ENCODE measurements at regions not wholly inside any gene's neighbourhood (a gene's known extent, or its start where the extent isn't known, plus 50 kb on each side); places are given as distances from the start of the nearest gene placed in this dataset.

DNA sequence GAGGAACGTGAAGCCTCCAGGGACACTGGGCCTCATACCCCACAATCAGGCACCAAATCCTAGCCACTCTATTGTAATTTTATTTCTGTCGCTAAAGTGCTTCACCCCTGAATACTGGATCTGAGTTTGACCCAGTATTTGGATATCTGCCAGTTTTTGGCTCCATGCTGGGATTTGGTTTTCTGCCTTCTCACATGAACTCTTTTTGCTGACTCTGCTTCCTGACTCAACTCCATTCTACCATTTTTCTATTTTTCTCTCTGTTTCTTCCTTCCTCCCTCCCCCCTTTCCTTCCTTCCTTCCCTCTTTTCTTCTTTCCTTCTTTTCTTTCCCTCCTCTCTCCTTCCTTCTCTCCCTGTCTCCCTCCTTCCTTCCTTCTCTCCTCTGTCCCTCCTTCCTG, 151.3 kb upstream of the GJB5 start:
- TF ChIP-seq EZH2 (IDR thresholded peaks at IDR 0.05; ENCODE audit: low read length, unreplicated experiment): no peak
- TF ChIP-seq, protein P1, sequence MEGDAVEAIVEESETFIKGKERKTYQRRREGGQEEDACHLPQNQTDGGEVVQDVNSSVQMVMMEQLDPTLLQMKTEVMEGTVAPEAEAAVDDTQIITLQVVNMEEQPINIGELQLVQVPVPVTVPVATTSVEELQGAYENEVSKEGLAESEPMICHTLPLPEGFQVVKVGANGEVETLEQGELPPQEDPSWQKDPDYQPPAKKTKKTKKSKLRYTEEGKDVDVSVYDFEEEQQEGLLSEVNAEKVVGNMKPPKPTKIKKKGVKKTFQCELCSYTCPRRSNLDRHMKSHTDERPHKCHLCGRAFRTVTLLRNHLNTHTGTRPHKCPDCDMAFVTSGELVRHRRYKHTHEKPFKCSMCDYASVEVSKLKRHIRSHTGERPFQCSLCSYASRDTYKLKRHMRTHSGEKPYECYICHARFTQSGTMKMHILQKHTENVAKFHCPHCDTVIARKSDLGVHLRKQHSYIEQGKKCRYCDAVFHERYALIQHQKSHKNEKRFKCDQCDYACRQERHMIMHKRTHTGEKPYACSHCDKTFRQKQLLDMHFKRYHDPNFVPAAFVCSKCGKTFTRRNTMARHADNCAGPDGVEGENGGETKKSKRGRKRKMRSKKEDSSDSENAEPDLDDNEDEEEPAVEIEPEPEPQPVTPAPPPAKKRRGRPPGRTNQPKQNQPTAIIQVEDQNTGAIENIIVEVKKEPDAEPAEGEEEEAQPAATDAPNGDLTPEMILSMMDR (conservative IDR thresholded peaks at IDR 0.05; ENCODE audit: low read depth, low read length): no peak
